ENCODE measurements at regions not wholly inside any gene's neighbourhood (a gene's known extent, or its start where the extent isn't known, plus 50 kb on each side); places are given as distances from the start of the nearest gene placed in this dataset.

DNA sequence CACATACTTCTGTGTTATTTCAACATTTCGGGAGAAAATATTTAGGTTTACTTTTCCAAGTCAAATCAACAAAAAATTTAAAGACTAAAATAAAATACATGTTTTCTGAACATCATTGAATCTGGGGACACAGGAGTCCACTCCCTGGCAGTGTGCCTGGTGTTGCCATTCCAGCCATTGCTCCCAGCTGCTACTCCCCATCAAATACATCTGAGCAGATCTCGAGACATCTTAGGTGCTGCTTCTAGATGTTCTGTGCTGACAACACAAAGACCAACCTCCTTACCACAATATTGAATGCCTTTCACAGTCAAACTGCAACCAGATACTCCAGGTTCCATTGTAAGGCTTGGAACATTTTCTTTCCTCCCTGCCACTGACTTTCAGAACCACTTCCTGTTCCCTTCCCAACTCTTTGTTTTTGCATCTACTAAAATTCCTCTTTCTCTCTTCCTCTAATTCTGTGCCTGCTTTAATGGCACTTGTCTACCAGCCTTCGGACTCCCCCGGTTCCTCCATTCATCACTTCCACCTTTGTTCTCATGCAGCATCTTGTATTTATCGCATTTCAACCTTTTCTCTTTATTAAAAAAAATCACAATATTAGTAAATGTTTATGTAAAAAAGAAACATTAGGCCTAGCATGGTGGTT lies 81.1 kb upstream of the SLC4A7 start:
- H3K9me3 Mint-ChIP-seq = no peaks in the 10 kb centered on the region; a peak in 1 of 5 replicates
- no peak overlapping the region for H4K5ac ChIP-seq (ENCODE audit: insufficient read length, low read depth, low read length)
- no peak overlapping the region for H3K27ac ChIP-seq (ENCODE audit: insufficient read length, low read depth, low read length)
- H3K27me3 ChIP-seq (ENCODE audit: insufficient read depth, low read length) = no peaks in the 10 kb centered on the region
- no peak overlapping the region for H2AFZ ChIP-seq (ENCODE audit: low read length)
- H3K4me2 ChIP-seq (ENCODE audit: insufficient read depth, insufficient read length, low read length) = no peak overlapping the region
- no peak overlapping the region for H3K4me3 Mint-ChIP-seq
- no peak for TF ChIP-seq CTCF (conservative IDR thresholded peaks at IDR 0.05)
- no peak overlapping the region for H4K91ac ChIP-seq (ENCODE audit: insufficient read length, low read depth, low read length)
- H3K79me1 ChIP-seq (ENCODE audit: insufficient read depth, low read depth, low read length, poor library complexity, severe bottlenecking) = no peaks in the 10 kb centered on the region
- no peaks in the 10 kb centered on the region for H3K9me3 ChIP-seq (ENCODE audit: control insufficient read depth, low read depth, low read length)
- H3K9ac ChIP-seq (ENCODE audit: extremely low read depth, insufficient read length, low read length) = no peak overlapping the region
- peaks cover 10 to 17% of the 10 kb centered on the region in 2 experiments for H3K4me1 Mint-ChIP-seq
- no peak overlapping the region; a peak in 1 of 7 replicates for H3K27ac Mint-ChIP-seq
- H3K23ac ChIP-seq (ENCODE audit: insufficient read length, low read depth, low read length) = no peak overlapping the region
- H2BK12ac ChIP-seq (ENCODE audit: insufficient read length, low read depth, low read length) = no peak overlapping the region
- H3K14ac ChIP-seq (ENCODE audit: insufficient read depth, low read length) = no peak overlapping the region
- no peak overlapping the region for H3K4ac ChIP-seq (ENCODE audit: low read depth, low read length)
- no peak overlapping the region for H3T11ph ChIP-seq (ENCODE audit: low read length)
- H3K36me3 Mint-ChIP-seq (ENCODE audit: insufficient read depth in 1 of 3, low read depth in 3 of 3) = no peaks in the 10 kb centered on the region; a peak in 1 of 7 replicates
- DNase-seq = no peak
- no peak overlapping the region for H4K8ac ChIP-seq (replicated peaks; ENCODE audit: insufficient read length, low read depth, low read length)
- H4K20me1 ChIP-seq (ENCODE audit: control insufficient read depth, insufficient read depth, insufficient read length) = no peaks in the 10 kb centered on the region
- H2BK15ac ChIP-seq (ENCODE audit: low read depth, low read length) = no peak overlapping the region
- H3K23me2 ChIP-seq (ENCODE audit: insufficient read length, low read depth, low read length, poor library complexity, severe bottlenecking) = no peaks in the 10 kb centered on the region
- H2BK120ac ChIP-seq (ENCODE audit: low read depth, low read length, poor library complexity, severe bottlenecking) = no peak overlapping the region
- no peak overlapping the region for H3K18ac ChIP-seq (ENCODE audit: insufficient read length, low read depth, low read length)
- H2BK20ac ChIP-seq (ENCODE audit: low read depth, low read length, poor library complexity, severe bottlenecking) = no peak overlapping the region
- WGBS (ENCODE audit: extremely low coverage, insufficient read length, low lambda C conversion rate) = 100% methylated on average over 1 of the region's 5 CpGs
- no peaks in the 10 kb centered on the region for H3K27me3 Mint-ChIP-seq (ENCODE audit: low read depth)
- no peaks in the 10 kb centered on the region for H3K4me1 ChIP-seq (ENCODE audit: insufficient read depth, low read length)
- H3K79me2 ChIP-seq (ENCODE audit: insufficient read depth, low read length) = no peaks in the 10 kb centered on the region
- no peak overlapping the region for H2BK5ac ChIP-seq (ENCODE audit: insufficient read length, low read length)
- H3K56ac ChIP-seq (ENCODE audit: insufficient read length, low read depth, low read length) = no peak overlapping the region
- no peak overlapping the region for H2AK5ac ChIP-seq (ENCODE audit: insufficient read length, low read length)
